ENCODE measurements at regions not wholly inside any gene's neighbourhood (a gene's known extent, or its start where the extent isn't known, plus 50 kb on each side); places are given as distances from the start of the nearest gene placed in this dataset.

- Histone ChIP-seq H3K36me3 (replicated peaks in 1 of 2; ENCODE audit: control insufficient read depth in 1 of 2, insufficient read depth in 2 of 2, low read length in 2 of 2) (no peaks in the 10 kb centered on the region), H3K27ac (ENCODE audit: extremely low read length, insufficient read depth, low read length) (no peak overlapping the region), H3K4me1 (ENCODE audit: insufficient read depth, low read length) (no peaks in the 10 kb centered on the region), H3K27me3 (ENCODE audit: control insufficient read depth in 1 of 2, insufficient read depth in 2 of 2, low read length in 2 of 2) (peaks cover 14 to 56% of the 10 kb centered on the region in 2 experiments), H3K79me2 (ENCODE audit: insufficient read depth, low read length) (no peaks in the 10 kb centered on the region), H3K9me3 (ENCODE audit: low read length) (no peaks in the 10 kb centered on the region), H2AFZ (ENCODE audit: low read length) (no peak overlapping the region), H3K4me2 (ENCODE audit: low read depth, low read length) (no peak overlapping the region), H3K9ac (ENCODE audit: insufficient read depth, low read depth, low read length) (no peak overlapping the region), H3K4me3 (replicated peaks in 1 of 3; ENCODE audit: insufficient read depth in 1 of 3, low read depth in 2 of 3, low read length in 3 of 3) (no peak overlapping the region), H4K20me1 (ENCODE audit: insufficient read depth, low read length) (no peaks in the 10 kb centered on the region)
- in situ Hi-C loops (cut with HindIII; ENCODE audit: extremely low pct_ligation_motif_present, low pct_unique_long_range_greater_than_20kb), result no loop called here
- no peak for TF ChIP-seq ZNF512B (CRISPR knock-in tag; IDR thresholded peaks at IDR 0.05; ENCODE audit: borderline replicate concordance)
- no peak for TF ChIP-seq ZNF136 (CRISPR knock-in tag; IDR thresholded peaks at IDR 0.05; ENCODE audit: low read depth)
- no peak for TF ChIP-seq PTBP1 (IDR thresholded peaks at IDR 0.05; ENCODE audit: low read depth, low read length, poor library complexity, severe bottlenecking)
- no peak for TF ChIP-seq FOXM1 (CRISPR knock-in tag; IDR thresholded peaks at IDR 0.05)
- TF ChIP-seq KAT2B (IDR thresholded peaks at IDR 0.05; ENCODE audit: borderline replicate concordance, low read depth, low read length), result no peak
- intact Hi-C loops (cut with micrococcal nuclease; ENCODE audit: unreplicated experiment), result no loop called here
- 3% methylated on average over 4 of the region's 6 CpGs for WGBS (ENCODE audit: low lambda C conversion rate)
- ChIA-PET CTCF (ENCODE audit: low intra/inter-chr PET ratio, low total read pairs) (no interaction called here), POLR2A (no interaction called here)
- DNase-seq (ENCODE audit: low spot score), result no peak
- ATAC-seq, result no peak
- no peak for FAIRE-seq
- BruUV-seq (replicated peaks), result no TSS peak
Measured at GRCh38 chr14:101191101-101191720, 287.7 kb upstream of the RTL1 start.
